ENCODE measurements at regions not wholly inside any gene's neighbourhood (a gene's known extent, or its start where the extent isn't known, plus 50 kb on each side); places are given as distances from the start of the nearest gene placed in this dataset.

GRCh38 chr5:6143523-6143922, 234.8 kb downstream of the MED10 start:
- no peak for TF ChIP-seq CTCF (IDR thresholded peaks at IDR 0.05; ENCODE audit: insufficient read depth, low read length)
- no peak for TF ChIP-seq GABPA (IDR thresholded peaks at IDR 0.05; ENCODE audit: low read depth)
- no peak for TF ChIP-seq REST (IDR thresholded peaks at IDR 0.05; ENCODE audit: insufficient replicate concordance, low read depth)

Data from HL-60 (cell line).